OCI-LY1 (cell line): ENCODE measurements at regions not wholly inside any gene's neighbourhood (a gene's known extent, or its start where the extent isn't known, plus 50 kb on each side); places are given as distances from the start of the nearest gene placed in this dataset.

Source experiments
- EZH2 ChIP-seq: fragments of 200-600 bp; sonication (generic), shearing (Covaris generic); IDR thresholded peaks from 2 replicates; pipeline ENCODE4 v1.8.0; 2017; ENCODE audit warnings: borderline replicate concordance, mixed run types, mild to moderate bottlenecking, antibody characterized with exemption, low read length, moderate library complexity, mixed read lengths
- TF ChIP-seq, protein P1 (sequence below): fragments of 200-600 bp; sonication (generic), shearing (Covaris generic); IDR thresholded peaks from 2 replicates; pipeline ENCODE4 v1.5.1; 2017; ENCODE audit warnings: mild to moderate bottlenecking, antibody characterized with exemption, low read length, moderate library complexity, mixed read lengths

DNA sequence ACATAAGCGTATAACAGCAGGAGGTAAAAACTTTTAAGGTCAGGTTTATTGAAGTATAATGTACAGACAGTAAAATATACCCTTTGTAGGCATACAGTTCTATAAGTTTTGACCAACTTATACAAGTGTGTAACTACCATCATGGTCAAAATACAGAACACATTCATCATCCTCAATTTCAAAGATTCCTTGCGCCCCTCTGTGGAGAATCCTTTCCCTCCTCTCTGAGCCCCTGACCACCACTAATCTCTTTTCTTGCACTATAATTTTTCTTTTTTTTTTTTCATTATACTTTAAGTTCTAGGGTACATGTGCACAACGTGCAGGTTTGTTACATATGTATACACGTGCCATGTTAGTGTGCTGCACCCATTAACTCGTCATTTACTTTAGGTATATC is 58.1 kb upstream of the CTTNBP2 start:
- TF ChIP-seq, protein P1, sequence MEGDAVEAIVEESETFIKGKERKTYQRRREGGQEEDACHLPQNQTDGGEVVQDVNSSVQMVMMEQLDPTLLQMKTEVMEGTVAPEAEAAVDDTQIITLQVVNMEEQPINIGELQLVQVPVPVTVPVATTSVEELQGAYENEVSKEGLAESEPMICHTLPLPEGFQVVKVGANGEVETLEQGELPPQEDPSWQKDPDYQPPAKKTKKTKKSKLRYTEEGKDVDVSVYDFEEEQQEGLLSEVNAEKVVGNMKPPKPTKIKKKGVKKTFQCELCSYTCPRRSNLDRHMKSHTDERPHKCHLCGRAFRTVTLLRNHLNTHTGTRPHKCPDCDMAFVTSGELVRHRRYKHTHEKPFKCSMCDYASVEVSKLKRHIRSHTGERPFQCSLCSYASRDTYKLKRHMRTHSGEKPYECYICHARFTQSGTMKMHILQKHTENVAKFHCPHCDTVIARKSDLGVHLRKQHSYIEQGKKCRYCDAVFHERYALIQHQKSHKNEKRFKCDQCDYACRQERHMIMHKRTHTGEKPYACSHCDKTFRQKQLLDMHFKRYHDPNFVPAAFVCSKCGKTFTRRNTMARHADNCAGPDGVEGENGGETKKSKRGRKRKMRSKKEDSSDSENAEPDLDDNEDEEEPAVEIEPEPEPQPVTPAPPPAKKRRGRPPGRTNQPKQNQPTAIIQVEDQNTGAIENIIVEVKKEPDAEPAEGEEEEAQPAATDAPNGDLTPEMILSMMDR: no peak
- no peak for TF ChIP-seq EZH2
